ENCODE measurements at regions not wholly inside any gene's neighbourhood (a gene's known extent, or its start where the extent isn't known, plus 50 kb on each side); places are given as distances from the start of the nearest gene placed in this dataset.

DNA sequence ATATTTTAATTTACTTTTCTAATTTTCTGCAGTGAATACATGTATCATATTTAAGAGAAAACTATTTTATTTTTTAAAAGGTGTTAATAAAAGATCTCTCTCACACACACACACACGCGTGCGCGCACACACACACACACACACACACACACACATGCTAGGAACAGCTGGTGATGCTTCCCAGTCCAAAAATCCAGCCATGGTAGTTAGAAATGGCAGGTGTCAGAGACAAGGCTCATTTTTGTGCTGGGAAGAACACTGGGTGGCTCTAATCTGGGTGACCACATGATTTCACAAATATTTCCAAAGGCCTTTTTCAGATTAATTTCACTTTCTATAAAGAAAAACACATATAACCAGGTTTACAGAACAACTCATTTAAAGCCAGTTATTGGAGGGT lies 104.5 kb upstream of the NCK2 start:
- no peak for DNase-seq (ENCODE audit: low read depth)
- H3K4me3 ChIP-seq (ENCODE audit: control insufficient read depth, low read depth, low read length) = no peak overlapping the region
- TF ChIP-seq, protein P1, sequence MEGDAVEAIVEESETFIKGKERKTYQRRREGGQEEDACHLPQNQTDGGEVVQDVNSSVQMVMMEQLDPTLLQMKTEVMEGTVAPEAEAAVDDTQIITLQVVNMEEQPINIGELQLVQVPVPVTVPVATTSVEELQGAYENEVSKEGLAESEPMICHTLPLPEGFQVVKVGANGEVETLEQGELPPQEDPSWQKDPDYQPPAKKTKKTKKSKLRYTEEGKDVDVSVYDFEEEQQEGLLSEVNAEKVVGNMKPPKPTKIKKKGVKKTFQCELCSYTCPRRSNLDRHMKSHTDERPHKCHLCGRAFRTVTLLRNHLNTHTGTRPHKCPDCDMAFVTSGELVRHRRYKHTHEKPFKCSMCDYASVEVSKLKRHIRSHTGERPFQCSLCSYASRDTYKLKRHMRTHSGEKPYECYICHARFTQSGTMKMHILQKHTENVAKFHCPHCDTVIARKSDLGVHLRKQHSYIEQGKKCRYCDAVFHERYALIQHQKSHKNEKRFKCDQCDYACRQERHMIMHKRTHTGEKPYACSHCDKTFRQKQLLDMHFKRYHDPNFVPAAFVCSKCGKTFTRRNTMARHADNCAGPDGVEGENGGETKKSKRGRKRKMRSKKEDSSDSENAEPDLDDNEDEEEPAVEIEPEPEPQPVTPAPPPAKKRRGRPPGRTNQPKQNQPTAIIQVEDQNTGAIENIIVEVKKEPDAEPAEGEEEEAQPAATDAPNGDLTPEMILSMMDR (IDR thresholded peaks at IDR 0.05; ENCODE audit: control insufficient read depth, insufficient read depth, low read depth, low read length, missing control alignments) = no peak

DNA sequence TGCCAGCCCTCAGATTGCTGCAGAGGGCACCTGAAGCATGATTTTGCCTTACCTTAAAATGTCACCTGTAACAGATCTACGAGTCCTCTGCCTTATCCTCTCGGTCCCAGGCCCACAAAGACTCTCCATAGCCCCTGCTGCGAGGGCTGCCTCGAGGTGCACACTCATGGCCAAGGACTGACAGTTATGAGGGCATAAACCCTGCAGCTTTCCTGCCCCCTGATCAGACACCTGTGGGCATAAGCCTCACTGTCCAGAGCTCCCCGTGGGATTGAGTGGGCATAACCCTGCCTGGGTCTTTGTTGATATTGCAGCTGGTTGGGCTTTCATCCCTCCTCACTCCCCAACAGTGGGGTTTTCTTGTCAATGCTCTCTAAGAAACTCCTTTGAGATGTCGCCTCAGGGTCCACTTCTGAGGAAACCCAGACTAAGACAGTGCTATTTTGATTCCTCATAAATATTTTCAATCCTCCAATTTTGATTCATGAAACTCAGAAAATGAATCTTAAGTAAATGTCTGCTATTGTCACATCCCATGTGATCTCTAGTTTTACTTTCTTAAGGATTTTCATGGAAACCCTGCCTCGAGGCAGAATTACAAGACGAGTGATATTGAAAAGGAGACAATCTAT lies 108.5 kb upstream of the NCK2 start:
- no peak for DNase-seq (ENCODE audit: low read depth)
- TF ChIP-seq, protein P1 (IDR thresholded peaks at IDR 0.05; ENCODE audit: control insufficient read depth, insufficient read depth, low read depth, low read length, missing control alignments) = no peak
- no peak overlapping the region for H3K4me3 ChIP-seq (ENCODE audit: control insufficient read depth, low read depth, low read length)

DNA sequence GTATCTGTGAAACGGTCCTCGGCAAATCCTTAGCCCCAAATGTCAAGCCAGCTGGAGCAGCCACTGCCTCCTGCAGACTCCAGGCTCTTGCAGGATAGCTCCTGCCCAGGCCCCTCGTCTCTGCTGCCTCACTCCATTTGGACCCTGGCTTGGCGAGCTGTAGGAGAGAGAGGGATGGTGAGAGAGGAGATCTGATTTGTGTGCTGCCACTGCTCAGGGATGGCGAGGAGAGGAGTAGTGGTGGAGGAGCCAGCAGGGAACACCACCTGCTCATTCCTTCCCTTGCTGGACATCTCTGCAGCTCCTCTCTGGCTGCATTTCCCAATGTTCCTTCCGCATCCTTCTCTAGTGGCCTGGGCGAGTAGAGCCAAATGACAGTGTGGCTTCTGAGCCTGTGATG lies 109.1 kb upstream of the NCK2 start:
- DNase-seq (ENCODE audit: low read depth) = no peak
- H3K4me3 ChIP-seq (ENCODE audit: control insufficient read depth, low read depth, low read length) = no peak overlapping the region
- TF ChIP-seq, protein P1 (IDR thresholded peaks at IDR 0.05; ENCODE audit: control insufficient read depth, insufficient read depth, low read depth, low read length, missing control alignments) = no peak

DNA sequence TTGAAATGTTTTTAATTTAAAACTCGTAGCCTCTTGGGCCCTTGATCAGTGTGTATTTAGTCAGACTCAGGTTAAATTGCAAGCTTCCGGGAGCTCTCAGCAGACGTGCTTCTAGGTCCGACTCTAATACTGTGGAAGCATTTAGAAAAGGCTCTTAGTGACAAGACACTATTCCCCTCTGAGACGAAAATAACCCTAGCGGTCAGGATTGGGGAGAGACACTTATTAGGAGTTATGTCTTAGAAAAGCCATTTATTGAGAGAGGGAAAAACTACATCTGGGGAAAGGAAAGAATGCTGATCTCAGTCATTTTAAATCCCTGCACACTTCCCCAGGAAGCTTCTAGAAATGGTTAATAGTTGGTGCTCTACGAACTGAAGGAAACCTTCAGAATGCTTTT lies 110.5 kb upstream of the NCK2 start:
- TF ChIP-seq, protein P1 (IDR thresholded peaks at IDR 0.05; ENCODE audit: control insufficient read depth, insufficient read depth, low read depth, low read length, missing control alignments) = no peak
- DNase-seq (ENCODE audit: low read depth) = no peak
- H3K4me3 ChIP-seq (ENCODE audit: control insufficient read depth, low read depth, low read length) = no peak overlapping the region

DNA sequence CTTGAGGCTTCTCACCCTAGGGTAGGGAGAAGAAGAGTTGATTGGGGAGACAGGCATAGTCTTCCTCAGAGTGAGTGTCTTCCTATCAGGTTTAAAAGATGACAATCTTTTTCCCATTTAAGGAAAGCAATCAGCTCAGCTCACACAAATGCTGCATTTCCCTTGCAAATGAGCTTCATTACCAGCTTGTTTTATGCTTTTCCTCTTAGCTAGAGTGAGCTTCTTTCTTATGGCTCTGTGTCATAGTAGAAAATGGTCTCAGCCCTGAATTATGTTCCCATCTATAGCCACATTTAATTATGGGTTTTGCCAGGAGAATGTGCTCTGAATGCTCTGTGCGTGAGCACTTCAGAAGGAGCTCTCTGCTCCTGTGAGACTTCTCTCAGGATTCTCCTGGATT lies 112.8 kb upstream of the NCK2 start:
- no peak overlapping the region for H3K4me3 ChIP-seq (ENCODE audit: control insufficient read depth, low read depth, low read length)
- DNase-seq (ENCODE audit: low read depth) = no peak
- TF ChIP-seq, protein P1 (IDR thresholded peaks at IDR 0.05; ENCODE audit: control insufficient read depth, insufficient read depth, low read depth, low read length, missing control alignments) = no peak

DNA sequence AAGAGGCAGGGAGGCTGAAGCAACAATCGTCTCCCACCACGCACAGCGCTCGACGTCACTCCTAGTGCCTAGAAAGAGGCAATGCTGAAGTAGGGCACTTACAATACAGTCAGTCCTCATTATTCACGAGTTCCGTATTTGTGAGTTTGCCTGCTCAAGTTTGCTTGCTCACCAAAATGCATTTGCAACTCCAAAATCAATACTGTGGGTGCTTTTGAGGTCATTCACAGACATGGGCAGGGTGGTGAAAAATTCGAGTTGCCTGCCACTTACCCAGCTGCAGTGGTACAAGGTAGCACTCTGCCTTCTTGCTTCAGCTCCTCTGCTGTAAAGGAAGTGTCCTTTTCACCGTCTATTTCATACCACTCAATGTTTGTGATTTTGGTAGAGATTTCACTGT lies 113.7 kb upstream of the NCK2 start:
- no peak for DNase-seq (ENCODE audit: low read depth)
- H3K4me3 ChIP-seq (ENCODE audit: control insufficient read depth, low read depth, low read length) = no peak overlapping the region
- TF ChIP-seq, protein P1 (IDR thresholded peaks at IDR 0.05; ENCODE audit: control insufficient read depth, insufficient read depth, low read depth, low read length, missing control alignments) = no peak

DNA sequence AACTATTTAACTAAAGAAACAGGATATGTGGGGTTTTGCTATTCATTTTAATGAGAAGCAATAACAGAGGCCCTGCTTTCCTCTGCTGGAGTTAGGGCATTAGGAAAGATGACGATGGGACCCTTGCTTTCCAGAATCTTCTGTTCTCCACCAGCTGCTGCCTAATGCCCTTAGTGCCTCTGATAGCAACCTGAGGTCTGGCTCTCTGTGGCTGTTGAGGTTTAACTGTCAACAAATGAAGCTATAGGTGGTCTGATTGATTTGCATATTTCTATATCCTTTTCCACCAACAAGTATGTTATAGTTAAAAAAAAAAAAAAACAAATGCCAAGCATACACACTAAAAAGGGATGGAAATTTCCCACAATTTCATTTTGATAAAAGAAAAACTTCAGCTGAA lies 115.1 kb upstream of the NCK2 start:
- TF ChIP-seq, protein P1 (IDR thresholded peaks at IDR 0.05; ENCODE audit: control insufficient read depth, insufficient read depth, low read depth, low read length, missing control alignments) = no peak
- no peak for DNase-seq (ENCODE audit: low read depth)
- H3K4me3 ChIP-seq (ENCODE audit: control insufficient read depth, low read depth, low read length) = no peak overlapping the region
